ENCODE measurements at regions not wholly inside any gene's neighbourhood (a gene's known extent, or its start where the extent isn't known, plus 50 kb on each side); places are given as distances from the start of the nearest gene placed in this dataset.

DNA sequence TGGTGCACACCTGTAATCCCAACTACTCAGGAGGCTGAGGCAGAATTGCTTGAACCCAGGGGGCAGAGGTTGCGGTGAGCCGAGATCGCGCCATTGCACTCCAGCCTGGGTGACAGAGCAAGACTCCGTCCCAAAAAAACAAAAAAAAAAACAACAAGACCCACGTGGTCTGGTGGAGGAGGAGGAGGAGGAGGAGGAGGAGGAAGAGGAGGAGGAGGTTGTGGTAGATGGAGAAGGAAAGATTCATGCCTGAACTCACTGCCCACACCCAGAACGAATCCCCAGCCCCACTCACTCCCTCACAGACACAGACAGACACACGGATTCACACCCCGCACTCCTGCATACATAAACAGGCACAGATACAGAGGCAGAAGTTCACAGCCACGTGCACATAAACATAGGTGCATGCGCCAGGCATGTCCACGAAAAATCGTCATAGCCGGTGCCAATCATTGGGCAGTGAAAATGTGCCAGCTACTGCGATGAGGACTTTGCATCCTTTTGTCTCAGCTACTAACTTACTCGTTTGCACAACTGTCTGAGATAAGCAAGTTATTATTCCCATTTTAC is 138.5 kb downstream of the WSCD1 start:
- DNase-seq: no peak

DNA sequence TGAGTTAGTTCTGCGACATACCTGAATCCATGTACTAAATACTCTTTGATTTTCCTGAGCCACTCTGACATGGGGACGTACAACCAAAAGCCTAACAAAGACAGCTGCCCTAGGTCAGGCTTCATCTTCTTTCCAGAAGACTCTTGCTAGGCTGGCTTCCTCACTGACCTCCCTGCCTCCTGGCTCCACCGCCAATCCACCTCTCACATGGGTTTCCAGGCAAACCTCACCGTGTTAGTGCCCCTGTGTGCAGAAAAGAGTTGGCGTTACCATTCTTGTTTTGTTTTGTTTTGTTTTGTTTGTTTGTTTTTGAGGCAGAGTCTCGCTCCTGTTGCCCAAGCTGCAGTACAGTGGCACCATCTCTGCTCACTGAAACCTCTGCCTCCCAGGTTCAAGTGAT is 135.3 kb downstream of the WSCD1 start:
- DNase-seq: no peak

DNA sequence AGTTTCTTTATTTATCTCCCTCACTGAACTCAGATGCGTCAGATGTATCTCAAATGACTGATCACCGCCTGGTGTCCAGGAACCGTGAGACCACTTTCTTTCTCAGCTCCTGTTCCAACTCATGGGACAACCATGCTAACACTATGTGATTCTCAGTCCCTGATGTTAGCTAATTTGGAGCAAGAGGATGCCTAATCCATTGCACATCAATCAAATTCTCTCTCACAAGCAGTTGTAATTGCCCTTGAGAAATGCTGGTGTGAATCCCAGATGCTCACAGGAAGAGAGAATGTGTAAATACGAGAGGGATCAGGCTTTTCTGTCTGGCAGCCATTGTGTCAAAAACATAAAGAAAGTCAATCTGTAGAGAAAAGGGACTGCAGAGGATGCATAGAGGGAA is 134.9 kb downstream of the WSCD1 start:
- DNase-seq: no peak

DNA sequence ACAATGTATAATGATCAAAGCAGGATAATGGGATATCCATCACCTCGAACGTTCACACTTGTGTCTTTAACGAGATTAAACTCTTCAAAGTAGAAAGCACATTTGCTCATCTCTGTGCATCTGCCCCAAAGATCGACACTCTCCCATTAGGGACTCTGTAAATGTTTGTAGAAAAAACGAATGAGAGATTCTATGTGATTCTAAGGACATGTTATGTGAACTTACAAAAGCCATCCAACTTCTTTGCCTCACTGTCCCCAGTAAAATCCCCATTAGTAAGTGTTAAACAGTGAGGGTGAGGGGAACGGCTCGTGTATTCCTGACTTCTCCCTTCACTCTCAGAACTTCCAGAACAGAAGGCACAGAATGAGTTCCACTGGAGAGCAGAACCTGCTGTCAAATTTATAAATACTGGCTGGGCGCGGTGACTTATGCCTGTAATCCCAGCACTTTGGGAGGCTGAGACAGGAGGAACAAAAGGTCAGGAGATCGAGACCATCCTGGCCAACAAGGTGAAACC is 134.1 kb downstream of the WSCD1 start:
- DNase-seq: no peak

DNA sequence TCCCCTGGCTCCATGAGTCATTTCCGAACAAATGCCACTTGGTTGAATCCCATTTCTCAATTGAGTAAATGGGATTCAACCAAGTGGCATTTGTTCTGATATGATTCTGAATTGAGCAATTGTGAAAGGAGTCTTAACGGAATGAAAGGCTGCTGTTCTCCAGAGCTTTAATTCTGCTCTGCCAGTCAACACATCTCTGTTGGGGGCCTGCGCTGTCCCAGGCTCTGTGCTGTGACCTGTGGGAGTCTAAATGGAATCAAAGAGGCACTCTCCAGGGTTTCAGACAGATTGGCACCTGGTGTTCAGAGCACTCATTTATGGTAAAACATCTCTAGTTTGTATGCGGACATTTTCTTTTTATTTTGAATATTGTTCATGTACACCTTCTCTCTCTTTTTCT is 126.2 kb downstream of the WSCD1 start:
- no peak for DNase-seq

DNA sequence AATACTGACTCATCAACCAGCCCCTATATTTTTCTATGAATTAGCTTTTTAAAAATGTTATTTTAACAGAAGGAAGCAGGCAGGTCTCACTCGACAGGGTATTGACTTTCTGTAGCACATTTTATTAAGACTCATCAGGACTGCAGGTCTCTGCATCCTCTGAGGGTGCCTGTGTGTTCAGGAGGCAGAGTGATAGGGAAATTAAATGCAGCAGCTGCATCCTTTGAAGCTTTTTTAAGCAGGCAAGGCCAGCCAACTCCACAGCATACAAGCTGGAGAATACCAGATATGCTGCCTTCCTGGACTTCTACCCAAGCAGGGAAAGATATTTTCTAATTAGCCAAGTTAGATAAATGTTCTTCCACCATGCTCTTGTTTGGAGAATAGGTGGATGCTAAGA is 124.9 kb downstream of the WSCD1 start:
- DNase-seq: no peak

DNA sequence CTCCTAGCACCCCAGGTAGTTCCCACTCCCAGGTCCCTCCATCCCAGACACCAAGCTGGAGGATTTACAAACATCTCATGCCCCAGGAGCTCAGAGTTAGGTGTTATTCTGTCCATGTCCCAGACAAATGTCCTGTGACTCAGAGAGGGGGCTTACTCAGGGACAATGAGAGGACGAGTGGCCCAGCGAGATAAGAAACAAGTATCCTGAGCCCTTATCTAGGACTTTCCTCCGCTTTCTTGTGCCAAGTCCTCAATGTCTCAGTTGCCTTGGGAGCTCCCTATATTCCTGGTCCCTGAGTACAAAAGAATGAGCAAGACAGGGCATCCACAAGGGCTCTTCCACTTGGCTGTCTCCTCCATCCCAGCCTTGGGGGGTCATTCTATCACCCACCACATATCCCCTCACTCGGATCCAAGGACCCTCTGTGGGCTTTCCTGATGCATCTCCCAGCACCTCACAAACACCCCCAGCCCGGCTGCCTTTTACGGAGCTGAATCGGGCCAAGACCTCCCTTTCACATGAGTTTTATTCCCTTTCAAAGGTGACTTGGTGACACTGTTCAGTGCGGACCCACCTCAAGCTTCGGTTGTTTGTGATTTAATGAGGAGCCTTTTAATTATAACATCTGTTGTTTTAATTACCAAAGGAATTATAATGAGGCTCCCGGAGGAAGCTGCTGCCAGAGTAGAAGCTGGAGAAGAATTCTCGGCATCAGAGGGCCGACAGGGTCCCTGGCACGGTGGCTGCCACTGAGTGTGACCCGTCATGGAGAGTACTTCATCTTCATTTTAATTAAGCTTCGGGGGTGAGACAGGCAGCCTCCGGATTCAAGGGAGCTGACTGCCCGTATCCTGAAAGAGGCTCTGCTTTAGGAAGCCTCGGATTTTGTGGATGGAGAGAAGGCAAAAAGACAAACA is 121.5 kb downstream of the WSCD1 start:
- no peak for DNase-seq

DNA sequence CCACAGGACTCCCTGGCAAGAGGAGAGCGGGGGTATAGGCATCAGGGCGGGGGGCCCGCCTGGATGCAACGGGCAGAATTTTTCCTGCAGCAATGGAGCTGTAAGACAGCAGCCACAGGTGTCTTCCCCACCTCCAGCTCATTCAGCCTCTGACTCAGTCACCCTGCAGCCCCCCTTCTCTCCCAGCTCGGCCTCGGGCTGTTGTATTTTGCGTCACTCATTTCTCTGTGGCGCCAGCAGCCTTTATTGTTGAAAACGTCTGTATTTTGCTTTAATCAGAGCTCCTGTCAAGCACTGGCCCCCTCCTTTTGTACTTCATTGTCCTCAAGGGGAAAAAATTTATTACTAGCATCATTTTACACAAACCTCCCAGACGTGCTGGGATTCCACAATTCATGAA is 117.7 kb downstream of the WSCD1 start:
- no peak for DNase-seq

DNA sequence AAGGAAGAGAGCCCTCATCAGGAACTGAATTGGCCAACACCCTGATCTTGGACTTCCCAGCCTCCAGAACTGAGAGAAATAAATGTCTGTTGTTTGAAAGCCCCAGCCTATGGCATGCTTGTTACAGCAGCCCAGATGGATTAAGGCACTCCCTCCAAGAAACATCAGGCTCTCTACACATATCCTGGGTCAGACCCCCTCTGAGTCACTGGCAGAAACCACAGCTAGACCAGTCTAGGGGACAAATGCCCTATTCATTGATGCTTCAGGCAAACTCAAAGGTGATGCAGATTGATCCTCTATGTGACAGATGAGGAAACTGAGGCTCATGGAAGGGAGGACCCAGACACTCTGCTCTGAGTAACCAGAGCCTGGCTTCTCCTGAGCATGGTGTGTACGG is 116.8 kb downstream of the WSCD1 start:
- no peak for DNase-seq

DNA sequence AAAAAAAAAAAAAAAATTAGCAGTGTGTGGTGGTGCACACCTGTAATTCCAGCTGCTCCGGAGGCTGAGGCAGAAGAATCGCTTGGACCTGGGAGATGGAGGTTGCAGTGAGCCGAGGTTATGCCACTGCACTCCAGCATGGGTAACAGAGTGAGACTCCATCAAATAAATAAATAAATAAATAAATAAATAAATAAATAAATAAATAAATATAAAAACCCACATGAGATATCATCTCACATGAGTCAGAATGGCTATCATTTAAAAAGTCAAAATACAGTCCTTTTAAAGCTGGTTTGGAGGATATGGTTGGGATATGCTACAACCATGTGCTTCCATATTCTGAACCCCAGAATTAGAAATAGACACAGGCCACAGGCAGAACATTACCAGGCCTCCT is 114.3 kb downstream of the WSCD1 start:
- DNase-seq: no peak

DNA sequence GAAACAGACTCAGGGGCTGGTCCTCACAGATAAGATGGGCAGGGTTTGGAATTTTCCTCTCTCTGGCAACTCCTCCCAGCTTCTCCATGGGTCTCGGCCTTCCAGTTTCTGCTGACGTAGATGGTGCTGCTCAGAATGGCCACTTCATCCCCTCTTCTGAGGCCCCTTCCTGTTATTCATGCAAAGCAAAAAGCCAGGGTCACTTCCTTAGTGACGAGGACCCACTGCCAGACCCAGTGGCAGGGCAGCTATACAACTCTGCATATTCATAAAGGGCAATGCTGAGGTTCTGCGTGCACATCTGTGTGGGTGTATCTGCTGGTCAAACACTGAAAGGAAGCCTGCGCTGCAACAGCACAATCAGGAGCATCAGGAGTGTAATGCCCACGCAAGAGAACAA is 108.8 kb downstream of the WSCD1 start:
- no peak for DNase-seq

DNA sequence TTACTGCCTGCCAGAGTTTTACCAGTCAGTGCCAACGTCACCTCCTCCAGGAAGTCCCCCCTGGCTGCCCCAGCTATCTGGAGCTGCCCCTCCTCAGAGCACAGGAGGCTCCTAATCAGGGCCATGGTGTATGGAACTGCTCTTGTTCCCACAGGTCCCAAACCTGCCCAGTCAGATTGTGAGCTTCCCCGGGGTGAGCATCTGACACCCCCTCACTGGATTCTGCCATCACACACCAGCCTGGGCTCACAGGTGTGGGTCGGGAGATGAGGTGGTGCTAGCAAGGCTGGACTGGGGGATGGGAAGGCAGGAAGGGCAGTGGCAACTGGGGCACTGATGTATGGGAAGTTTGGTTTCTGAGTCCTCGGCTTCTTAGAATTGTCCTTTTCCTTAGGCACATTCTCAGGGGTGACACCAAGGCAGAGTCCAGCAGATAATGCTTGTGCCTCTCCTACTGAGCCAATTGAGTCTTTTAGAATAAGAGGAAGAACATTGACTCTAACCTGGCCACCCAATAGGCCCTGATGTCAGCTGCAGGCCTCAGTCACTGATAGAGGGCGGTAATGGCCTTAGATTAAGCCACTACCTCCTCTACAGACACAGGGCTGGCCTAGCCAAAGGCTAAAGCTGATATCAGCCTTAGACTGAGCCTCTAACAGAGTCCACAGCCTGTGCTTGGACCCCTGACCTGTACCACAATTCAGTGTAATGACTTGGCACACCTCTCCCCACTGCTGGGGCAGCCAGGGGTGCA is 107.9 kb downstream of the WSCD1 start:
- DNase-seq: peak; percentile 2
